ENCODE measurements at regions not wholly inside any gene's neighbourhood (a gene's known extent, or its start where the extent isn't known, plus 50 kb on each side); places are given as distances from the start of the nearest gene placed in this dataset.

- no peaks in the 10 kb centered on the region for H3K9me3 ChIP-seq (ENCODE audit: control insufficient read depth in 2 of 2, insufficient read depth in 1 of 2, low read depth in 1 of 2, low read length in 1 of 2)
- H3K36me3 ChIP-seq (ENCODE audit: control insufficient read depth in 2 of 2, insufficient read depth in 2 of 2, low read length in 1 of 2): no peaks in the 10 kb centered on the region
- no peaks in the 10 kb centered on the region for H3K27me3 ChIP-seq (ENCODE audit: control insufficient read depth in 1 of 2, insufficient read depth in 2 of 2, low read length in 2 of 2)
- no peaks in the 10 kb centered on the region for H3K4me1 ChIP-seq (ENCODE audit: control insufficient read depth in 2 of 2, insufficient read depth in 2 of 2, low read length in 1 of 2)
- H3K27ac ChIP-seq (ENCODE audit: low read depth in 2 of 2, low read length in 1 of 2): no peak overlapping the region
- H3K4me3 ChIP-seq (ENCODE audit: low read depth in 1 of 2, low read length in 2 of 2): no peak overlapping the region
- WGBS, 2 donors: 50 to 56% methylated on average over 2 of the region's 2 CpGs
Measured at GRCh38 chr5:125833398-125833797, 589.8 kb upstream of the GRAMD2B start.

GRCh38 chr5:125834438-125835115 lies 588.6 kb upstream of the GRAMD2B start:
- H3K27ac ChIP-seq (ENCODE audit: low read depth in 2 of 2, low read length in 1 of 2): no peak overlapping the region
- no peaks in the 10 kb centered on the region for H3K27me3 ChIP-seq (ENCODE audit: control insufficient read depth in 1 of 2, insufficient read depth in 2 of 2, low read length in 2 of 2)
- no peak overlapping the region for H3K4me3 ChIP-seq (ENCODE audit: low read depth in 1 of 2, low read length in 2 of 2)
- WGBS, 2 donors: 83 to 88% methylated on average over 10 of the region's 10 CpGs
- no peaks in the 10 kb centered on the region for H3K9me3 ChIP-seq (ENCODE audit: control insufficient read depth in 2 of 2, insufficient read depth in 1 of 2, low read depth in 1 of 2, low read length in 1 of 2)
- no peaks in the 10 kb centered on the region for H3K4me1 ChIP-seq (ENCODE audit: control insufficient read depth in 2 of 2, insufficient read depth in 2 of 2, low read length in 1 of 2)
- H3K36me3 ChIP-seq (ENCODE audit: control insufficient read depth in 2 of 2, insufficient read depth in 2 of 2, low read length in 1 of 2): no peaks in the 10 kb centered on the region

- Histone ChIP-seq H3K9me3 (ENCODE audit: control insufficient read depth in 2 of 2, insufficient read depth in 1 of 2, low read depth in 1 of 2, low read length in 1 of 2) (no peaks in the 10 kb centered on the region), H3K4me3 (ENCODE audit: low read depth in 1 of 2, low read length in 2 of 2) (no peak overlapping the region), H3K27me3 (ENCODE audit: control insufficient read depth in 1 of 2, insufficient read depth in 2 of 2, low read length in 2 of 2) (no peaks in the 10 kb centered on the region), H3K4me1 (ENCODE audit: control insufficient read depth in 2 of 2, insufficient read depth in 2 of 2, low read length in 1 of 2) (no peaks in the 10 kb centered on the region), H3K36me3 (ENCODE audit: control insufficient read depth in 2 of 2, insufficient read depth in 2 of 2, low read length in 1 of 2) (no peaks in the 10 kb centered on the region), H3K27ac (ENCODE audit: low read depth in 2 of 2, low read length in 1 of 2) (no peak overlapping the region)
- 30 to 49% methylated on average over 11 of the region's 11 CpGs for WGBS, 2 donors
Measured at GRCh38 chr5:125835293-125836172, 587.7 kb upstream of the GRAMD2B start.

GRCh38 chr5:125836256-125836655 lies 587.0 kb upstream of the GRAMD2B start:
- H3K27ac ChIP-seq (ENCODE audit: low read depth in 2 of 2, low read length in 1 of 2): no peak overlapping the region
- 44 to 59% methylated on average over 2 of the region's 2 CpGs for WGBS, 2 donors
- no peaks in the 10 kb centered on the region for H3K36me3 ChIP-seq (ENCODE audit: control insufficient read depth in 2 of 2, insufficient read depth in 2 of 2, low read length in 1 of 2)
- no peaks in the 10 kb centered on the region for H3K27me3 ChIP-seq (ENCODE audit: control insufficient read depth in 1 of 2, insufficient read depth in 2 of 2, low read length in 2 of 2)
- H3K9me3 ChIP-seq (ENCODE audit: control insufficient read depth in 2 of 2, insufficient read depth in 1 of 2, low read depth in 1 of 2, low read length in 1 of 2): no peaks in the 10 kb centered on the region
- no peak overlapping the region for H3K4me3 ChIP-seq (ENCODE audit: low read depth in 1 of 2, low read length in 2 of 2)
- H3K4me1 ChIP-seq (ENCODE audit: control insufficient read depth in 2 of 2, insufficient read depth in 2 of 2, low read length in 1 of 2): no peaks in the 10 kb centered on the region

- Histone ChIP-seq H3K9me3 (ENCODE audit: control insufficient read depth in 2 of 2, insufficient read depth in 1 of 2, low read depth in 1 of 2, low read length in 1 of 2) (peaks cover 0 to 2% of the 10 kb centered on the region in 2 donors), H3K4me1 (ENCODE audit: control insufficient read depth in 2 of 2, insufficient read depth in 2 of 2, low read length in 1 of 2) (no peaks in the 10 kb centered on the region), H3K4me3 (ENCODE audit: low read depth in 1 of 2, low read length in 2 of 2) (no peak overlapping the region), H3K36me3 (ENCODE audit: control insufficient read depth in 2 of 2, insufficient read depth in 2 of 2, low read length in 1 of 2) (no peaks in the 10 kb centered on the region), H3K27ac (ENCODE audit: low read depth in 2 of 2, low read length in 1 of 2) (no peak overlapping the region), H3K27me3 (ENCODE audit: control insufficient read depth in 1 of 2, insufficient read depth in 2 of 2, low read length in 2 of 2) (no peaks in the 10 kb centered on the region)
- WGBS, 2 donors: 69 to 73% methylated on average over 3 of the region's 3 CpGs
Measured at GRCh38 chr5:125837866-125838265, 585.3 kb upstream of the GRAMD2B start.

- no peaks in the 10 kb centered on the region for H3K36me3 ChIP-seq (ENCODE audit: control insufficient read depth in 2 of 2, insufficient read depth in 2 of 2, low read length in 1 of 2)
- H3K4me3 ChIP-seq (ENCODE audit: low read depth in 1 of 2, low read length in 2 of 2): no peak overlapping the region
- H3K27me3 ChIP-seq (ENCODE audit: control insufficient read depth in 1 of 2, insufficient read depth in 2 of 2, low read length in 2 of 2): no peaks in the 10 kb centered on the region
- H3K27ac ChIP-seq (ENCODE audit: low read depth in 2 of 2, low read length in 1 of 2): no peak overlapping the region
- H3K9me3 ChIP-seq (ENCODE audit: control insufficient read depth in 2 of 2, insufficient read depth in 1 of 2, low read depth in 1 of 2, low read length in 1 of 2): no peaks in the 10 kb centered on the region
- no peaks in the 10 kb centered on the region for H3K4me1 ChIP-seq (ENCODE audit: control insufficient read depth in 2 of 2, insufficient read depth in 2 of 2, low read length in 1 of 2)
- 86 to 87% methylated on average over 2 of the region's 2 CpGs for WGBS, 2 donors
Measured at GRCh38 chr5:125847561-125847960, 575.6 kb upstream of the GRAMD2B start.

GRCh38 chr5:125848751-125849150 lies 574.5 kb upstream of the GRAMD2B start:
- H3K4me1 ChIP-seq (ENCODE audit: control insufficient read depth in 2 of 2, insufficient read depth in 2 of 2, low read length in 1 of 2): no peaks in the 10 kb centered on the region
- WGBS, 2 donors: 73 to 80% methylated on average over 2 of the region's 2 CpGs
- no peaks in the 10 kb centered on the region for H3K9me3 ChIP-seq (ENCODE audit: control insufficient read depth in 2 of 2, insufficient read depth in 1 of 2, low read depth in 1 of 2, low read length in 1 of 2)
- H3K27ac ChIP-seq (ENCODE audit: low read depth in 2 of 2, low read length in 1 of 2): no peak overlapping the region
- H3K27me3 ChIP-seq (ENCODE audit: control insufficient read depth in 1 of 2, insufficient read depth in 2 of 2, low read length in 2 of 2): no peaks in the 10 kb centered on the region
- H3K36me3 ChIP-seq (ENCODE audit: control insufficient read depth in 2 of 2, insufficient read depth in 2 of 2, low read length in 1 of 2): no peaks in the 10 kb centered on the region
- H3K4me3 ChIP-seq (ENCODE audit: low read depth in 1 of 2, low read length in 2 of 2): no peak overlapping the region

- WGBS, 2 donors: 39 to 43% methylated on average over 3 of the region's 3 CpGs
Measured at GRCh38 chr5:125856949-125857348, 566.3 kb upstream of the GRAMD2B start.

GRCh38 chr5:125863579-125863978 lies 559.6 kb upstream of the GRAMD2B start:
- H3K4me3 ChIP-seq (ENCODE audit: low read depth in 1 of 2, low read length in 2 of 2): no peak overlapping the region

More at GRCh38 chr5:125856949-125857348, 566.3 kb upstream of the GRAMD2B start:
- no peak overlapping the region for H3K4me3 ChIP-seq (ENCODE audit: low read depth in 1 of 2, low read length in 2 of 2)
- H3K4me1 ChIP-seq (ENCODE audit: control insufficient read depth in 2 of 2, insufficient read depth in 2 of 2, low read length in 1 of 2): no peaks in the 10 kb centered on the region
- no peaks in the 10 kb centered on the region for H3K27me3 ChIP-seq (ENCODE audit: control insufficient read depth in 1 of 2, insufficient read depth in 2 of 2, low read length in 2 of 2)
- no peaks in the 10 kb centered on the region for H3K9me3 ChIP-seq (ENCODE audit: control insufficient read depth in 2 of 2, insufficient read depth in 1 of 2, low read depth in 1 of 2, low read length in 1 of 2)
- H3K36me3 ChIP-seq (ENCODE audit: control insufficient read depth in 2 of 2, insufficient read depth in 2 of 2, low read length in 1 of 2): no peaks in the 10 kb centered on the region
- no peak overlapping the region for H3K27ac ChIP-seq (ENCODE audit: low read depth in 2 of 2, low read length in 1 of 2)

More at GRCh38 chr5:125863579-125863978, 559.6 kb upstream of the GRAMD2B start:
- WGBS, 2 donors: 58 to 72% methylated on average over 2 of the region's 2 CpGs
- no peaks in the 10 kb centered on the region for H3K36me3 ChIP-seq (ENCODE audit: control insufficient read depth in 2 of 2, insufficient read depth in 2 of 2, low read length in 1 of 2)
- no peaks in the 10 kb centered on the region for H3K9me3 ChIP-seq (ENCODE audit: control insufficient read depth in 2 of 2, insufficient read depth in 1 of 2, low read depth in 1 of 2, low read length in 1 of 2)
- H3K4me1 ChIP-seq (ENCODE audit: control insufficient read depth in 2 of 2, insufficient read depth in 2 of 2, low read length in 1 of 2): no peaks in the 10 kb centered on the region
- no peaks in the 10 kb centered on the region for H3K27me3 ChIP-seq (ENCODE audit: control insufficient read depth in 1 of 2, insufficient read depth in 2 of 2, low read length in 2 of 2)
- H3K27ac ChIP-seq (ENCODE audit: low read depth in 2 of 2, low read length in 1 of 2): no peak overlapping the region

Data from esophagus (tissue), 2 donors.